H9 (cell line): ENCODE measurements at regions not wholly inside any gene's neighbourhood (a gene's known extent, or its start where the extent isn't known, plus 50 kb on each side); places are given as distances from the start of the nearest gene placed in this dataset.

Experiments
- DNase-seq: peaks from one replicate; pipeline ENCODE4 v3.0.0-alpha.2; 2017
- H2AFZ ChIP-seq: one replicate; pipeline ENCODE4 v1.6.1; 2013; ENCODE audit warnings: mild to moderate bottlenecking, low read length, control low read depth, moderate library complexity
- H2AK5ac ChIP-seq: 2 replicates; pipeline ENCODE4 v1.6.1; 2013; ENCODE audit warnings: low read length, control low read depth, mixed read lengths; ENCODE audit not compliant: insufficient read length
- H2BK120ac ChIP-seq: one replicate; pipeline ENCODE4 v1.6.1; 2013; ENCODE audit warnings: low read depth, mild to moderate bottlenecking, low read length, control low read depth, inconsistent platforms; ENCODE audit not compliant: poor library complexity, severe bottlenecking
- H2BK12ac ChIP-seq: 2 replicates; pipeline ENCODE4 v1.6.1; 2013; ENCODE audit warnings: low read length, control low read depth, mixed read lengths, low read depth; ENCODE audit not compliant: insufficient read length
- H2BK15ac ChIP-seq: 2 replicates; pipeline ENCODE4 v1.6.1; 2013; ENCODE audit warnings: low read depth, low read length, control low read depth
- H2BK20ac ChIP-seq: one replicate; pipeline ENCODE4 v1.6.1; 2013; ENCODE audit warnings: low read depth, mild to moderate bottlenecking, low read length, control low read depth, inconsistent platforms; ENCODE audit not compliant: poor library complexity, severe bottlenecking
- H2BK5ac ChIP-seq: 2 replicates; pipeline ENCODE4 v1.6.1; 2013; ENCODE audit warnings: low read length, control low read depth, mixed read lengths; ENCODE audit not compliant: insufficient read length
- H3K14ac ChIP-seq: 2 replicates; pipeline ENCODE4 v1.6.1; 2013; ENCODE audit warnings: low read length, control low read depth; ENCODE audit not compliant: insufficient read depth
- H3K18ac ChIP-seq: 2 replicates; pipeline ENCODE4 v1.6.1; 2013; ENCODE audit warnings: low read depth, mild to moderate bottlenecking, mixed read lengths, low read length, control low read depth; ENCODE audit not compliant: insufficient read length
- H3K23ac ChIP-seq: 2 replicates; pipeline ENCODE4 v1.6.1; 2013; ENCODE audit warnings: low read length, control low read depth, mixed read lengths, low read depth; ENCODE audit not compliant: insufficient read length
- H3K23me2 ChIP-seq: 2 replicates; pipeline ENCODE4 v1.6.1; 2013; ENCODE audit warnings: low read depth, mild to moderate bottlenecking, mixed read lengths, low read length, control low read depth; ENCODE audit not compliant: insufficient read length, poor library complexity, severe bottlenecking
- H3K27ac ChIP-seq: 2 replicates; pipeline ENCODE4 v1.5.1; 2013; ENCODE audit warnings: low read length, control low read depth, mixed read lengths, low read depth; ENCODE audit not compliant: insufficient read length
- H3K27me3 ChIP-seq: 2 replicates; pipeline ENCODE4 v1.6.1; 2013; ENCODE audit warnings: low read length, control low read depth, inconsistent platforms; ENCODE audit not compliant: insufficient read depth
- H3K4ac ChIP-seq: 2 replicates; pipeline ENCODE4 v1.6.1; 2013; ENCODE audit warnings: low read depth, mild to moderate bottlenecking, control low read depth, inconsistent platforms, low read length, moderate library complexity
- H3K4me1 ChIP-seq: 2 replicates; pipeline ENCODE4 v1.6.1; 2013; ENCODE audit warnings: low read length, control low read depth, inconsistent platforms; ENCODE audit not compliant: insufficient read depth
- H3K4me2 ChIP-seq: 2 replicates; pipeline ENCODE4 v1.6.1; 2013; ENCODE audit warnings: low read length, control low read depth, mixed read lengths; ENCODE audit not compliant: insufficient read length, insufficient read depth
- H3K56ac ChIP-seq: 2 replicates; pipeline ENCODE4 v1.6.1; 2013; ENCODE audit warnings: low read depth, mild to moderate bottlenecking, mixed read lengths, low read length, control low read depth; ENCODE audit not compliant: insufficient read length
- H3K79me1 ChIP-seq: 2 replicates; pipeline ENCODE4 v1.6.1; 2013; ENCODE audit warnings: low read depth, mild to moderate bottlenecking, moderate library complexity, low read length, control low read depth, inconsistent platforms; ENCODE audit not compliant: insufficient read depth, poor library complexity, severe bottlenecking
- H3K79me2 ChIP-seq: 2 replicates; pipeline ENCODE4 v1.6.1; 2013; ENCODE audit warnings: low read length, control low read depth, inconsistent platforms; ENCODE audit not compliant: insufficient read depth
- H3K9ac ChIP-seq: 2 replicates; pipeline ENCODE4 v1.6.1; 2013; ENCODE audit warnings: low read length, control low read depth, mixed read lengths; ENCODE audit not compliant: insufficient read length; ENCODE audit errors: extremely low read depth
- H3K9me3 ChIP-seq: one replicate; pipeline ENCODE4 v1.6.1; 2013; ENCODE audit warnings: low read depth, low read length, inconsistent platforms; ENCODE audit not compliant: control insufficient read depth
- H3T11ph ChIP-seq: one replicate; pipeline ENCODE4 v1.6.1; 2013; ENCODE audit warnings: mild to moderate bottlenecking, low read length, control low read depth, inconsistent platforms
- H4K20me1 ChIP-seq: one replicate; pipeline ENCODE4 v1.6.1; 2013; ENCODE audit not compliant: control insufficient read depth, insufficient read length, insufficient read depth
- H4K5ac ChIP-seq: 2 replicates; pipeline ENCODE4 v1.6.1; 2013; ENCODE audit warnings: low read depth, mild to moderate bottlenecking, mixed read lengths, low read length, control low read depth; ENCODE audit not compliant: insufficient read length
- H4K8ac ChIP-seq: replicated peaks from 2 replicates; pipeline ENCODE4 v1.6.1; 2013; ENCODE audit warnings: low read length, control low read depth, mixed read lengths, low read depth; ENCODE audit not compliant: insufficient read length
- H4K91ac ChIP-seq: 2 replicates; pipeline ENCODE4 v1.6.1; 2013; ENCODE audit warnings: low read depth, mild to moderate bottlenecking, moderate library complexity, mixed read lengths, low read length, control low read depth; ENCODE audit not compliant: insufficient read length
- H3K27ac Mint-ChIP-seq, 3 experiments: 2 replicates in 2 of 3; 3 replicates in 1 of 3; pipeline ENCODE4 v1.8.0; 2020 to 2021; ENCODE audit warnings: mixed read lengths in 3 of 3, mild to moderate bottlenecking in 1 of 3, moderate library complexity in 1 of 3
- H3K27me3 Mint-ChIP-seq: 2 replicates; pipeline ENCODE4 v1.8.0; 2021; ENCODE audit warnings: low read depth, mild to moderate bottlenecking, moderate library complexity, mixed read lengths
- H3K36me3 Mint-ChIP-seq, 3 experiments: 2 replicates in 2 of 3; 3 replicates in 1 of 3; pipeline ENCODE4 v1.8.0; 2020 to 2021; ENCODE audit warnings: low read depth in 3 of 3, mixed read lengths in 3 of 3; ENCODE audit not compliant: insufficient read depth in 1 of 3
- H3K4me1 Mint-ChIP-seq, 2 experiments: 2 replicates each; pipeline ENCODE4 v1.8.0; 2020; ENCODE audit warnings: mixed read lengths in 2 of 2
- H3K4me3 Mint-ChIP-seq, 2 experiments: 2 replicates in 1 of 2; 3 replicates in 1 of 2; pipeline ENCODE4 v1.8.0; 2020 to 2021; ENCODE audit warnings: mild to moderate bottlenecking in 2 of 2, mixed read lengths in 2 of 2, moderate library complexity in 1 of 2
- H3K9me3 Mint-ChIP-seq, 2 experiments: 2 replicates in 1 of 2; 3 replicates in 1 of 2; pipeline ENCODE4 v1.8.0; 2020; ENCODE audit warnings: mild to moderate bottlenecking in 2 of 2, mixed read lengths in 2 of 2, moderate library complexity in 1 of 2
- WGBS: extraction: QIAGEN DNeasy Blood & Tissue Kit; methylation state at CpG from one replicate; pipeline ENCODE4 v1.1.7; 2013; ENCODE audit warnings: missing lambda C conversion rate, low lambda C conversion rate, mixed read lengths; ENCODE audit not compliant: insufficient read length; ENCODE audit errors: extremely low coverage; 5-methylcytosine and 5-hydroxymethylcytosine counted together
- TF ChIP-seq, protein P1 (sequence below): fragments of 200-600 bp; sonication (generic); conservative IDR thresholded peaks from 3 replicates; pipeline ENCODE4 v1.8.0; 2021; ENCODE audit warnings: antibody characterized with exemption, mild to moderate bottlenecking

GRCh38 chr3:25335356-25335755, 92.7 kb upstream of the RARB start:
- H3K23me2 ChIP-seq: no peaks in the 10 kb centered on the region
- H3T11ph ChIP-seq: no peak overlapping the region
- no peak overlapping the region for H2AFZ ChIP-seq
- no peak overlapping the region for H3K56ac ChIP-seq
- no peak overlapping the region for H4K91ac ChIP-seq
- H4K20me1 ChIP-seq: no peaks in the 10 kb centered on the region
- no peak overlapping the region for H3K27ac ChIP-seq
- no peak overlapping the region for H2BK120ac ChIP-seq
- no peak overlapping the region for H2BK20ac ChIP-seq
- no peak overlapping the region for H3K4ac ChIP-seq
- no peaks in the 10 kb centered on the region for H3K9me3 ChIP-seq
- Mint-ChIP-seq H3K4me3 (no peak overlapping the region), H3K27me3 (peaks cover 1% of the 10 kb centered on the region; the same call in 1 of the 2 replicates), H3K36me3 (peaks cover 1 to 17% (median 5%) of the 10 kb centered on the region in 3 experiments; a peak in 6 of 7 replicates), H3K9me3 (peaks cover 18 to 24% of the 10 kb centered on the region in 2 experiments; a peak in 4 of 5 replicates), H3K27ac (no peak overlapping the region), H3K4me1 (peaks cover 0 to 4% of the 10 kb centered on the region in 2 experiments; a peak in 3 of 4 replicates)
- H2BK15ac ChIP-seq: no peak overlapping the region
- H2BK5ac ChIP-seq: no peak overlapping the region
- H3K4me2 ChIP-seq: no peak overlapping the region
- H3K9ac ChIP-seq: no peak overlapping the region
- TF ChIP-seq, protein P1, sequence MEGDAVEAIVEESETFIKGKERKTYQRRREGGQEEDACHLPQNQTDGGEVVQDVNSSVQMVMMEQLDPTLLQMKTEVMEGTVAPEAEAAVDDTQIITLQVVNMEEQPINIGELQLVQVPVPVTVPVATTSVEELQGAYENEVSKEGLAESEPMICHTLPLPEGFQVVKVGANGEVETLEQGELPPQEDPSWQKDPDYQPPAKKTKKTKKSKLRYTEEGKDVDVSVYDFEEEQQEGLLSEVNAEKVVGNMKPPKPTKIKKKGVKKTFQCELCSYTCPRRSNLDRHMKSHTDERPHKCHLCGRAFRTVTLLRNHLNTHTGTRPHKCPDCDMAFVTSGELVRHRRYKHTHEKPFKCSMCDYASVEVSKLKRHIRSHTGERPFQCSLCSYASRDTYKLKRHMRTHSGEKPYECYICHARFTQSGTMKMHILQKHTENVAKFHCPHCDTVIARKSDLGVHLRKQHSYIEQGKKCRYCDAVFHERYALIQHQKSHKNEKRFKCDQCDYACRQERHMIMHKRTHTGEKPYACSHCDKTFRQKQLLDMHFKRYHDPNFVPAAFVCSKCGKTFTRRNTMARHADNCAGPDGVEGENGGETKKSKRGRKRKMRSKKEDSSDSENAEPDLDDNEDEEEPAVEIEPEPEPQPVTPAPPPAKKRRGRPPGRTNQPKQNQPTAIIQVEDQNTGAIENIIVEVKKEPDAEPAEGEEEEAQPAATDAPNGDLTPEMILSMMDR: no peak
- no peaks in the 10 kb centered on the region for H3K79me1 ChIP-seq
- no peaks in the 10 kb centered on the region for H3K79me2 ChIP-seq
- H3K23ac ChIP-seq: no peak overlapping the region
- no peak overlapping the region for H4K5ac ChIP-seq
- WGBS: no CpG with 5 or more reads among the region's 1 CpG
- no peaks in the 10 kb centered on the region for H3K4me1 ChIP-seq
- H4K8ac ChIP-seq: no peak overlapping the region
- H3K27me3 ChIP-seq: no peaks in the 10 kb centered on the region
- no peak overlapping the region for H3K14ac ChIP-seq
- no peak overlapping the region for H2AK5ac ChIP-seq
- DNase-seq: no peak
- no peak overlapping the region for H2BK12ac ChIP-seq
- no peak overlapping the region for H3K18ac ChIP-seq
